Putamen (tissue), 1 donor: ENCODE measurements at regions not wholly inside any gene's neighbourhood (a gene's known extent, or its start where the extent isn't known, plus 50 kb on each side); places are given as distances from the start of the nearest gene placed in this dataset.
A peak's percentile ranks its signal among the peaks of the same experiment; 100 is the strongest.
"Not testable (repeated sequence)": the region's sequence is repeated elsewhere in the genome, so short reads cannot be mapped to it uniquely, and the experiment has no call there.

Source experiments
- DNase-seq: peaks from one replicate; pipeline ENCODE4 v3.0.0-alpha.2; 2016; ENCODE audit warnings: low spot score

GRCh38 chr12:59405992-59406391 lies 189.8 kb upstream of the SLC16A7 start:
- DNase-seq = no peak

- no peak for DNase-seq
Measured at GRCh38 chr12:59404109-59404650, 191.6 kb upstream of the SLC16A7 start.

GRCh38 chr12:59403259-59403932 lies 192.4 kb upstream of the SLC16A7 start:
- peak; percentile 66 for DNase-seq

GRCh38 chr12:59401862-59402261 lies 194.0 kb upstream of the SLC16A7 start:
- no peak for DNase-seq

- DNase-seq = no peak
Measured at GRCh38 chr12:59398164-59398563, 197.7 kb upstream of the SLC16A7 start.

- no peak for DNase-seq
Measured at GRCh38 chr12:59396919-59397318, 198.9 kb upstream of the SLC16A7 start.

GRCh38 chr12:59396519-59396918 lies 199.3 kb upstream of the SLC16A7 start:
- no peak for DNase-seq

GRCh38 chr12:59395310-59395709 lies 200.5 kb upstream of the SLC16A7 start:
- not testable (repeated sequence) for DNase-seq

- no peak for DNase-seq
Measured at GRCh38 chr12:59393506-59393905, 202.3 kb upstream of the SLC16A7 start.

GRCh38 chr12:59389968-59390576 lies 205.8 kb upstream of the SLC16A7 start:
- DNase-seq = no peak

GRCh38 chr12:59388694-59389093 lies 207.1 kb upstream of the SLC16A7 start:
- DNase-seq = no peak

GRCh38 chr12:59388176-59388575 lies 207.7 kb upstream of the SLC16A7 start:
- DNase-seq = no peak

GRCh38 chr12:59386236-59386635 lies 209.6 kb upstream of the SLC16A7 start:
- DNase-seq = no peak

GRCh38 chr12:59383079-59383822 lies 212.6 kb upstream of the SLC16A7 start:
- no peak for DNase-seq

GRCh38 chr12:59382282-59383078 lies 213.3 kb upstream of the SLC16A7 start:
- DNase-seq = no peak

GRCh38 chr12:59381106-59381505 lies 214.7 kb upstream of the SLC16A7 start:
- no peak for DNase-seq

GRCh38 chr12:59375633-59376032 lies 220.2 kb upstream of the SLC16A7 start:
- DNase-seq = no peak

- DNase-seq = no peak
Measured at GRCh38 chr12:59374783-59375182, 221.0 kb upstream of the SLC16A7 start.

GRCh38 chr12:59372956-59373355 lies 222.9 kb upstream of the SLC16A7 start:
- peak; percentile 31 for DNase-seq

- DNase-seq = no peak
Measured at GRCh38 chr12:59370933-59371332, 224.9 kb upstream of the SLC16A7 start.

- DNase-seq = no peak
Measured at GRCh38 chr12:59365133-59365532, 230.7 kb upstream of the SLC16A7 start.

GRCh38 chr12:59357811-59358210 lies 238.0 kb upstream of the SLC16A7 start:
- DNase-seq = no peak
